Hematopoietic multipotent progenitor cell treated with erythropoietin and hydrocortisone succinate and interleukin-3 and kit ligand, for 15 days (in vitro differentiated cells): ENCODE measurements at regions not wholly inside any gene's neighbourhood (a gene's known extent, or its start where the extent isn't known, plus 50 kb on each side); places are given as distances from the start of the nearest gene placed in this dataset.
A peak's percentile ranks its signal among the peaks of the same experiment; 100 is the strongest.

Source experiments
- DNase-seq: peaks from one replicate; pipeline ENCODE4 v3.0.0-alpha.2; 2015; ENCODE audit warnings: low spot score

DNA sequence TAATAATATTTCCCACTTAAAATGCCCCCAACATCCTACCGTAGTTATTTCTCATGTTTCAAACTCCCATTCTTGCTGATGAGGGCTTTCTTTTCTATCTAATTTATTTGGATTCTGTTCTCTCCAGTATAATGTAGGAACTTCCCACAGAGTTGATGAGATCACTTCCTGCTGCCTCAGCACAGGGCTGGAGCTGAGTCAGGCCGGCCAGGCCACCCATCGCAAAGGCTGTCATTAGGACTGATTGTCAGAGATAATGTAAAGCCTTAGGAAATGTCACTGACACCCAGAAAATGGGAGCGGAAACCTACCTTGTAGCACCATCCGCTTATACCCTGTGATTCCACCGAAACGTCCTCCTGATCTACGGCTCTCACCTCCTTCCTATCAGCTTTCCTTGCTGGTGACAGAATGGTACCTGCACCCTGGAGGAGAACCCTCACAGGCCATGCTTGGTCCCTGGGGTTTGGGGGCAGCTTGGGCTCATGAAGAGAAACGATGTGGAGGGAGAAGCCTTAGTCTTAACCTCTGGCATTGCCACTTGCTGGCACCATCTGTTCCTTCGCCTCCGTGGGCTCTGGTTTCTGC lies 672.8 kb upstream of the ID2 start:
- peak; percentile 26 for DNase-seq

GRCh38 chr2:8015848-8016600 lies 665.8 kb upstream of the ID2 start:
- no peak for DNase-seq

GRCh38 chr2:8016688-8017087 lies 665.2 kb upstream of the ID2 start:
- DNase-seq, result no peak

- no peak for DNase-seq
These were observed 662.9 kb upstream of the ID2 start for GRCh38 chr2:8018956-8019355.

DNA sequence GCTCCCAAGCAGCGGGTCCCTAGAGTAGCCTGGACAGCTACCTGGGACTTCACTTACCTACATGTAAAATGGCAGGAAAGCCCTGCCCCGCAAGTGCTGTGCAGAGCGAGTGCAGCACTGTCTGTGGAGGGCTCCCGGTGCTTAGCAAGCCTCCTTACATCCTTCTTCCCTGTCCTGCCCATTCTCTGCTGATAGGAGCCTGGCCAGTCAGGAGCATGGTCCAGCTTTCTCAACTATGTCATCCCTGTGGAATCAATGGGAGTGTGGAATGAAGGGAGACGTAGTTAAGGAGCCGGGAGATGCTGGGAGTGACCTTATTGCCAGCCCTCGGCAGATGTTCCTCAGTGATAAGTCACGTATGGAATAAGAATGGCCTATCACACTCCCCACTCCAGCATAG lies 661.9 kb upstream of the ID2 start:
- no peak for DNase-seq

GRCh38 chr2:8021921-8022320 lies 659.9 kb upstream of the ID2 start:
- DNase-seq, result no peak

- DNase-seq, result no peak
These were observed 658.8 kb upstream of the ID2 start for GRCh38 chr2:8022908-8023640.

DNA sequence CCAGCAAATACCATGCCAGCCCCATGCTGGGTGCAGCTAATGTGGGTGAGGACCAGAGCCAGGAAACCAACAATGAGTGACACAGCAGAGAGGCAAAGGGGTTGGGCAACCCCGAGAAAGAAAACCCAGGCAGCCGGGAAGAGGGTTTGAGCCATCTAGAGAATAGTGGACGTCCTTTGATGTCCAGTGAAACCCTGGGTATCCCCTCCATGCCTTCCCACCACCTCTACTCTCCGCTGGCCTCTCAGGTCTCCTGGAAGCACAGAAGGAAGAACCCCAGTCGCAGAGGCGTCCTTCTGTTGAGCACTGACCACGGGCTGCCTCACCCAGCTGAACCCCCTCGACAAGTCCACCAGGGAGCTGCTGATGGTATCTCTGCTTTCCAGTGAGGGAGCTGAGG lies 657.4 kb upstream of the ID2 start:
- DNase-seq, result no peak

- DNase-seq, result no peak
These were observed 655.5 kb upstream of the ID2 start for GRCh38 chr2:8026381-8026780.

- no peak for DNase-seq
These were observed 654.5 kb upstream of the ID2 start for GRCh38 chr2:8027387-8027786.

GRCh38 chr2:8028036-8028435 lies 653.8 kb upstream of the ID2 start:
- DNase-seq, result no peak

GRCh38 chr2:8028436-8028835 lies 653.4 kb upstream of the ID2 start:
- DNase-seq, result no peak

DNA sequence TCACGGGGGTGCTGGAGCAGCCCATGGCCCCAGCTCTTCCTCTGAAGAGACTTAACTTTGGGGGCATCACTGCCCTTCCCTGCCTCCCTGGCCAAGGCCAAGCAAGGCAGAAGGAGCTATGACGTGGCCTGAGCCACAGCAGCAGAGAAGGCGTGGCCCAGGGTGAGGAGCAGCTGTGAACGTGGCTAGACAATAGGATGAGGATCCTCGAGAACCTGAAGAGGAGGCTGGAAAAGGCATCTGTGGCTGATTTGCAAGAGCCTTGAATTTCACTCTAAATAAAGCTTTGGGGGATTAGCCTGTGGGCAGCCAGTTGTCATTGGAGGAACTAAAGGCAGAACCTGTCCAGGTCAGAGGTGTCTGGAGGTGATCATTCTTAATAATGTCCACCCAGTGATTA lies 652.9 kb upstream of the ID2 start:
- DNase-seq, result no peak

DNA sequence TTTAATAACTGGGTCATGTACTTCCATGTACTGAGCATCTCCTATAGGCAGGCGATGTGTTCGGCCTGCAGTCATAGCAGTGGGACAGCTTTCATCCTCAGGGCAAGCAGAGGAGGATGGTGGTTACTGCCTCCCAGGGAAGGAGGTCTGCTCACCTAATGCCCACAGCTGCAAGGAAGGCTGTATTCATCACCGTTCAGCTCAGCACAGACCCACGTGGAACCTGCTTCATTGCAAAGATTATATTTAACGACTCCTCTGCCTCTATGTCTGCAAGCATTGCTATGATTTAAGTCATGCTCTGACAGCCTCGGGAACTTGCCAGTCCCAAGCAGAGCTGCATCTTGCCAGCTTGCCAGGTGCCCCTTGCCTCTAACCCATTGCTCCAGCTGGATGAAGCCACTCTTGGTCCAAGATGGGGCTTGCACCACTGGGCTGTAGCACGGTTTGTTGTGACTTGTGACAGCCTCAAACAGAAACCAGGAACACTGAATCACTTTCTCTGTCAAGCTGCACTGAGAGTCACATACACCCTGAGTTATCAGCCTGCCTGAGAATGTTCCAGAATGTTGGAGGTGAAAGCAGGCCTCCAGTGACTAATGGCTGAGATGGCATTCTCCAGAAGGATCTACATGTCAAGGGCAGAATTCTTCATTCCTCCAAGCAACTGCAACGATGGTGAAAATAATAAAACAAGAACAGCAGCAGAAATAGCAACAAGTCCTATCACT lies 651.1 kb upstream of the ID2 start:
- DNase-seq, result no peak

- no peak for DNase-seq
These were observed 650.5 kb upstream of the ID2 start for GRCh38 chr2:8031370-8031769.

DNA sequence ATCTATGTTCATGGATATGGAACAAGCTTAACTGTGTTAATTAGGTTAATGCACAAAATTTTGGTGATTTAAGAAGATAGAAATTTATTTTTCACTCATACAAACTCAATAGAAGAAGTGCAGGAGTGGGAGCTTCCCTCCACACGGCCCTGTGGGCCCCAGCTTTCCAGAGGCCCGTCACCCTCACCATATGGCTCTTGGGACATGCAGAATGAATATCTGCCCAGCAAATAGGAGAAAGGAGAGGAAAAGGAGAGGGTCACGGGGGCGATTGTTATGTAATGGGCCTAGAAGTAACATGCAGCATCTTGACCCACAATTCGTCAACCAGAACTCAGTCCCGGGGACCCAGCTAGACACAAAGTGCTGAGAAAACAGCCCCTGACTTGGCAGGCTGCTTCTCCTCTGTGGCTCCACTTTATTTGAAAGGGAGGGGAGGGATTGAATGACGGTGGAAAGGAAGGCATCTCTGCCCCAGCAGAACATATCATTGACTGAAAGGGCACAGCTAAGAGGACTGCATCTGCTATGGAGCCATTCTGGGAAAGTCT lies 648.2 kb upstream of the ID2 start:
- DNase-seq, result no peak

DNA sequence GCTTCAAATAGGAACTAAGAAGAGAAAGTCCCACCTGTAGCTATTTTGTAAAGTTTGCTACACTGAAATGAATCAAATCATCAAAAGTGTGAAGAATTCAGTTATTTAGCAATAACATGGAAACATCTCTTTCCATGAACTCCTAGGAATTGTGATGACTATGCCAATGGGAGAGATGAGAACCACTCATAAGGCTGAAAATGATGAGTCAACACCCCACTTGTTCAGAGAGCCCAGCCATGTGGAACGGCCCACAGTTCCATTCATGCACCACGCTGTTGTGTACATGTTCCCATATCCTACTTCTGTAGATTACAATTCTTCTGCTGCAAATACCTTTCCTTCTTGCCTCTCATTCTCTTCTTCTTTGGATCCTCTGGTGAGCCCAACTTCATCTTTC lies 645.5 kb upstream of the ID2 start:
- DNase-seq, result no peak

DNA sequence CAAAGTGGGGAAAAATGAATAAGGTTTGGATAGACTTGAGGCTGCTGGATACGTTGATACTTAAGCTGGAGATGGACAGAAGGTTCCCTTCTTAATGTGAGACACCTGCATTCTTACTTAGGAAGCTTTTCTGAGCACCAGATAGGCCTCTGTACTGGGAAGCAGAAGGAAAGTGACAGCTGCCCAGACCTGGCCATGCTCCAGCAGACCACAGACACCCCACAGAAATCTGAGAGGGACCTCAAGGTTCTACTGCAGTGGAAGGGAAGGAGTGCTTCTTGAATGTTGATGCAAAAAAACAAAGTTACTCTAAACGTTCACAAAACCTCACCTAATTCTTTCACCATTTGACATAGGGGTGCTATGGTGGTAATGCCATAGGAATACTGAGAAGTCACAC lies 642.1 kb upstream of the ID2 start:
- DNase-seq, result no peak

DNA sequence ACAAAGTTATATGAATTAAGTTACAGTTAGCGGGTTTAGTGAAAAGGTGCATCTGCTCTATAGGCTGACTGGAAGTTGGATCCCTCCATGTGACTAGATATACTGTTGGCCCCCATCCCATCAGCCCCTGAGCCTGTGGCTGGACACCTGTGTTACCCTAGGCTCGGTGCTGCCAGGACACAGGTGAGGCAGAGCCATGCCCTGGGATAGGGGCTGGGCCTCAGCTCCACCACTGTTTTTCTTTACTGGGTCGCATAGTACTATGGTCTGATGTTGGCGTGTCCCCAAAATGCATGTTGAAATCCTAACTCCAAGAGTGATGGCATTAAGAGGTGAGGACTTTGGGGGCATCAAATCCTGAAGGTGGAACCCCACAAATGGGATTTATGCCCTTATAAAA lies 638.6 kb upstream of the ID2 start:
- no peak for DNase-seq

DNA sequence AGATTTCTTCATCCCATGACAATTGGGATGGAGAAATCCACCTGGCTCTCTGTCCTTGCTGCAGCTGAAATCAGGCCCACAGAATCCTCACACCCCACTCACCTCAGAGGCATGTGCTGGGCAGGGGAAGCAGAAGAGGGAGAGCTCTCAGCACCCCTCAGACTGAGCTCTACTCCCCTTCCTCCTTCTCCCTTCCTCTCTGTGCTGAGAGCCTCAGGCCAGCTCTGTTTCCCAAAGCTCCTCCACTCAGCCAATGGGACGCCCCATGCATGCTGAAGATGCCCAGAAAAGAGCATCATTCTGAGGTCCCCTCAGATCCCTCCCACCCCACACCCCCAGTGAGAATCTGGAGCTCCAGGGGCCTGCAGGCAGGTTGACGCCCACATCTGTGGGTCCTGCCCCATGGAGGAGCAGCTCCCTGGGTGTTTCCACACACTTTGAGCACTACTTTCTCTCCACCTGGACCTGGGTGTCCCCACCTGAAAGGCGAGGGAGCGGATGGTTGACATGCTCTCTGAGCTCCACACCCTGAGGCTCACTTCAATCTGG lies 637.7 kb upstream of the ID2 start:
- DNase-seq, result no peak

DNA sequence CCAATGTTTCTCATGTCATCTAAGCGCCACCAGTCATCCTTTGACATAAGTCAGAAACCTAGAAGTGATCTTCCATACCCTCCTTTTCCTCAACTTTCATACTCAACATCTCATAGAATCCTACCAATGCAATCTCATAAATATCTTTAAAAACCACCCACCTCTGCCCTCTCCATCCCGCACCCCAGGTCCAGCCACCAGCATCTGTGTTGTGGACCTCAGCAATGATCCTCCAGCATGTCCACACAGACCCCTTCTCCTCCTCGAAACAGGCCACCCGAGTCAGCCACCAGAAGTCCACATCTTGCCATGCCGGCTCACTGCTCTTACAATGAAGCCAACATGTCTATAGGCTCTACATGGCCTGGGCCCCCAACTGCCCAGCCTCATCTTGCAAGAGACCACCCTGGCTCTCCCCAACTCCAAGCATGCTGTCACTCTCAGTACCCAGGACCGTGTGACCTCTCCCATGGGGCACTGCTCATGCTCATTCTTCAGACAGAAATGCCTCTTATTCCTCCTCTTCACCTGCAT lies 636.7 kb upstream of the ID2 start:
- no peak for DNase-seq

DNA sequence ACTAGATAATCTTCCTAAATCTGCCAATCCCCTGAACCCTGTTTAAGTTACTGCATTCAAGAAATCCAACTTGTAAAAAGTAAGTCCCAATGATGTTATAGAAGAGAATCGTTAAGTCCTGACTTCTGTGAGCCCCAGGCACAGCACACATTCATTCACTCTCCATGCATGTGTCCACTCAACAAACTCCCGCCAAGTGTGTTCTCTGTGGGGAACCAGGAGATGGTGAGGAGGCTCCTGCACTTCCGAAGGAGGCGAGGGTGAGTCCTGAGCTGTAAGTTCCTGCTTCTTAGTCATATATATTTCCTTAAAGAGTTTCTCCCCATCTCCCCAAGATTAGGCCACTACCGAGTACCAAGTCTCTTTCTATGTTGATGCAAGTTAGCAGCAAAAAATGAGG lies 635.0 kb upstream of the ID2 start:
- DNase-seq, result no peak
